Ammon's horn (tissue), 1 donor: ENCODE measurements at regions not wholly inside any gene's neighbourhood (a gene's known extent, or its start where the extent isn't known, plus 50 kb on each side); places are given as distances from the start of the nearest gene placed in this dataset.

Experiments
- DNase-seq: peaks from one replicate; pipeline ENCODE4 v3.0.0-alpha.2; 2016; ENCODE audit warnings: low spot score

GRCh38 chr5:73228052-73228451 is 55.1 kb downstream of the TMEM174 start:
- no peak for DNase-seq
